ENCODE measurements at regions not wholly inside any gene's neighbourhood (a gene's known extent, or its start where the extent isn't known, plus 50 kb on each side); places are given as distances from the start of the nearest gene placed in this dataset.

GRCh38 chr6:25157842-25158241, 121.3 kb upstream of the CARMIL1 start:
- no peak for TF ChIP-seq CTCF (IDR thresholded peaks at IDR 0.05)
- no peak for TF ChIP-seq ZFX (IDR thresholded peaks at IDR 0.05; ENCODE audit: borderline replicate concordance)
